ENCODE measurements at regions not wholly inside any gene's neighbourhood (a gene's known extent, or its start where the extent isn't known, plus 50 kb on each side); places are given as distances from the start of the nearest gene placed in this dataset.

- H4K8ac ChIP-seq (ENCODE audit: low read depth, low read length), result no peak overlapping the region
- H2BK15ac ChIP-seq (replicated peaks; ENCODE audit: low read depth), result no peak overlapping the region
- no peak overlapping the region for H3K56ac ChIP-seq (ENCODE audit: low read length)
- H3K79me1 ChIP-seq (ENCODE audit: low read length), result no peaks in the 10 kb centered on the region
- H3K4ac ChIP-seq (ENCODE audit: low read depth, low read length), result no peak overlapping the region
- no peak overlapping the region for H3K23ac ChIP-seq (ENCODE audit: low read length)
- WGBS (ENCODE audit: extremely low coverage, insufficient coverage, low lambda C conversion rate), result no CpG with 5 or more reads among the region's 7 CpGs
- no peak for DNase-seq
- H3K27me3 ChIP-seq (ENCODE audit: insufficient read depth, low read length, poor library complexity), result no peaks in the 10 kb centered on the region
- H4K5ac ChIP-seq (ENCODE audit: low read length), result no peak overlapping the region
- H3K4me1 ChIP-seq (ENCODE audit: control insufficient read depth, low read depth, low read length), result no peaks in the 10 kb centered on the region
- no peak overlapping the region for H3K27ac ChIP-seq (ENCODE audit: low read depth, low read length)
- H3K79me2 ChIP-seq (ENCODE audit: control insufficient read depth, insufficient read depth, low read length), result no peaks in the 10 kb centered on the region
- no peak overlapping the region for H3K4me2 ChIP-seq (ENCODE audit: low read length)
- no peak overlapping the region for H2BK120ac ChIP-seq (ENCODE audit: low read depth, low read length)
- no peaks in the 10 kb centered on the region for H3K36me3 ChIP-seq (ENCODE audit: control insufficient read depth, insufficient read depth, low read length)
- H2BK5ac ChIP-seq (ENCODE audit: low read length), result no peak overlapping the region
- no peak overlapping the region for H3K4me3 ChIP-seq (ENCODE audit: low read length)
- no peak overlapping the region for H3K9ac ChIP-seq (ENCODE audit: low read length)
- no peak overlapping the region for H2AK5ac ChIP-seq (ENCODE audit: low read length)
- H3K18ac ChIP-seq (ENCODE audit: low read length), result no peak overlapping the region
Measured at GRCh38 chr6:166728884-166729530, 102.0 kb upstream of the RPS6KA2 start.

- no peak overlapping the region for H3K23ac ChIP-seq (ENCODE audit: low read length)
- H2BK15ac ChIP-seq (replicated peaks; ENCODE audit: low read depth), result no peak overlapping the region
- no peak overlapping the region for H4K8ac ChIP-seq (ENCODE audit: low read depth, low read length)
- H3K56ac ChIP-seq (ENCODE audit: low read length), result no peak overlapping the region
- H4K5ac ChIP-seq (ENCODE audit: low read length), result no peak overlapping the region
- WGBS (ENCODE audit: extremely low coverage, insufficient coverage, low lambda C conversion rate), result no CpG with 5 or more reads among the region's 7 CpGs
- H3K4ac ChIP-seq (ENCODE audit: low read depth, low read length), result no peak overlapping the region
- no peaks in the 10 kb centered on the region for H3K4me1 ChIP-seq (ENCODE audit: control insufficient read depth, low read depth, low read length)
- no peaks in the 10 kb centered on the region for H3K79me1 ChIP-seq (ENCODE audit: low read length)
- H3K4me2 ChIP-seq (ENCODE audit: low read length), result no peak overlapping the region
- H2BK120ac ChIP-seq (ENCODE audit: low read depth, low read length), result no peak overlapping the region
- no peak overlapping the region for H3K4me3 ChIP-seq (ENCODE audit: low read length)
- no peak overlapping the region for H2AK5ac ChIP-seq (ENCODE audit: low read length)
- H3K27ac ChIP-seq (ENCODE audit: low read depth, low read length), result no peak overlapping the region
- H3K36me3 ChIP-seq (ENCODE audit: control insufficient read depth, insufficient read depth, low read length), result no peaks in the 10 kb centered on the region
- no peak overlapping the region for H3K18ac ChIP-seq (ENCODE audit: low read length)
- no peaks in the 10 kb centered on the region for H3K27me3 ChIP-seq (ENCODE audit: insufficient read depth, low read length, poor library complexity)
- H3K79me2 ChIP-seq (ENCODE audit: control insufficient read depth, insufficient read depth, low read length), result no peaks in the 10 kb centered on the region
- H2BK5ac ChIP-seq (ENCODE audit: low read length), result no peak overlapping the region
- H3K9ac ChIP-seq (ENCODE audit: low read length), result no peak overlapping the region
- peak; percentile 42 for DNase-seq
Measured at GRCh38 chr6:166726201-166726600, 99.2 kb upstream of the RPS6KA2 start.

GRCh38 chr6:166725571-166725970 is 98.5 kb upstream of the RPS6KA2 start:
- no peak overlapping the region for H4K8ac ChIP-seq (ENCODE audit: low read depth, low read length)

GRCh38 chr6:166724576-166724975 is 97.5 kb upstream of the RPS6KA2 start:
- WGBS (ENCODE audit: extremely low coverage, insufficient coverage, low lambda C conversion rate), result no CpG with 5 or more reads among the region's 8 CpGs
- no peak for DNase-seq
- H3K79me1 ChIP-seq (ENCODE audit: low read length), result no peaks in the 10 kb centered on the region

More at GRCh38 chr6:166725571-166725970, 98.5 kb upstream of the RPS6KA2 start:
- Histone ChIP-seq H4K5ac (ENCODE audit: low read length) (no peak overlapping the region), H3K4ac (ENCODE audit: low read depth, low read length) (no peak overlapping the region), H2AK5ac (ENCODE audit: low read length) (no peak overlapping the region), H3K56ac (ENCODE audit: low read length) (no peak overlapping the region), H3K27ac (ENCODE audit: low read depth, low read length) (no peak overlapping the region), H2BK120ac (ENCODE audit: low read depth, low read length) (no peak overlapping the region), H3K27me3 (ENCODE audit: insufficient read depth, low read length, poor library complexity) (no peaks in the 10 kb centered on the region), H3K79me2 (ENCODE audit: control insufficient read depth, insufficient read depth, low read length) (no peaks in the 10 kb centered on the region), H2BK5ac (ENCODE audit: low read length) (no peak overlapping the region), H3K23ac (ENCODE audit: low read length) (no peak overlapping the region), H3K4me3 (ENCODE audit: low read length) (no peak overlapping the region), H3K4me2 (ENCODE audit: low read length) (no peak overlapping the region), H3K18ac (ENCODE audit: low read length) (no peak overlapping the region), H3K4me1 (ENCODE audit: control insufficient read depth, low read depth, low read length) (no peaks in the 10 kb centered on the region), H3K79me1 (ENCODE audit: low read length) (no peaks in the 10 kb centered on the region), H3K36me3 (ENCODE audit: control insufficient read depth, insufficient read depth, low read length) (no peaks in the 10 kb centered on the region), H2BK15ac (replicated peaks; ENCODE audit: low read depth) (no peak overlapping the region), H3K9ac (ENCODE audit: low read length) (no peak overlapping the region)
- no peak for DNase-seq
- WGBS (ENCODE audit: extremely low coverage, insufficient coverage, low lambda C conversion rate), result no CpG with 5 or more reads among the region's 15 CpGs

GRCh38 chr6:166722785-166723184 is 95.7 kb upstream of the RPS6KA2 start:
- Histone ChIP-seq H3K23ac (ENCODE audit: low read length) (no peak overlapping the region), H3K4ac (ENCODE audit: low read depth, low read length) (no peak overlapping the region), H2AK5ac (ENCODE audit: low read length) (no peak overlapping the region), H3K4me3 (ENCODE audit: low read length) (no peak overlapping the region), H3K56ac (ENCODE audit: low read length) (no peak overlapping the region), H3K4me2 (ENCODE audit: low read length) (no peak overlapping the region), H4K8ac (ENCODE audit: low read depth, low read length) (no peak overlapping the region), H3K18ac (ENCODE audit: low read length) (no peak overlapping the region), H3K27ac (ENCODE audit: low read depth, low read length) (no peak overlapping the region), H2BK120ac (ENCODE audit: low read depth, low read length) (no peak overlapping the region), H3K79me2 (ENCODE audit: control insufficient read depth, insufficient read depth, low read length) (no peaks in the 10 kb centered on the region), H3K9ac (ENCODE audit: low read length) (no peak overlapping the region), H3K27me3 (ENCODE audit: insufficient read depth, low read length, poor library complexity) (no peaks in the 10 kb centered on the region), H2BK15ac (replicated peaks; ENCODE audit: low read depth) (no peak overlapping the region), H3K36me3 (ENCODE audit: control insufficient read depth, insufficient read depth, low read length) (no peaks in the 10 kb centered on the region), H3K4me1 (ENCODE audit: control insufficient read depth, low read depth, low read length) (no peaks in the 10 kb centered on the region), H3K79me1 (ENCODE audit: low read length) (no peaks in the 10 kb centered on the region), H4K5ac (ENCODE audit: low read length) (no peak overlapping the region), H2BK5ac (ENCODE audit: low read length) (no peak overlapping the region)
- no peak for DNase-seq
- no CpG with 5 or more reads among the region's 11 CpGs for WGBS (ENCODE audit: extremely low coverage, insufficient coverage, low lambda C conversion rate)

More at GRCh38 chr6:166724576-166724975, 97.5 kb upstream of the RPS6KA2 start:
- Histone ChIP-seq H3K56ac (ENCODE audit: low read length) (no peak overlapping the region), H2AK5ac (ENCODE audit: low read length) (no peak overlapping the region), H3K27me3 (ENCODE audit: insufficient read depth, low read length, poor library complexity) (no peaks in the 10 kb centered on the region), H2BK15ac (replicated peaks; ENCODE audit: low read depth) (no peak overlapping the region), H2BK5ac (ENCODE audit: low read length) (no peak overlapping the region), H2BK120ac (ENCODE audit: low read depth, low read length) (no peak overlapping the region), H3K4me3 (ENCODE audit: low read length) (no peak overlapping the region), H3K18ac (ENCODE audit: low read length) (no peak overlapping the region), H3K9ac (ENCODE audit: low read length) (no peak overlapping the region), H3K4me2 (ENCODE audit: low read length) (no peak overlapping the region), H3K79me2 (ENCODE audit: control insufficient read depth, insufficient read depth, low read length) (no peaks in the 10 kb centered on the region), H3K23ac (ENCODE audit: low read length) (no peak overlapping the region), H4K5ac (ENCODE audit: low read length) (no peak overlapping the region), H3K4ac (ENCODE audit: low read depth, low read length) (no peak overlapping the region), H3K4me1 (ENCODE audit: control insufficient read depth, low read depth, low read length) (no peaks in the 10 kb centered on the region), H4K8ac (ENCODE audit: low read depth, low read length) (no peak overlapping the region), H3K27ac (ENCODE audit: low read depth, low read length) (no peak overlapping the region), H3K36me3 (ENCODE audit: control insufficient read depth, insufficient read depth, low read length) (no peaks in the 10 kb centered on the region)

GRCh38 chr6:166721576-166721975 is 94.5 kb upstream of the RPS6KA2 start:
- H3K56ac ChIP-seq (ENCODE audit: low read length), result no peak overlapping the region
- no peak overlapping the region for H3K4me2 ChIP-seq (ENCODE audit: low read length)
- H2AK5ac ChIP-seq (ENCODE audit: low read length), result no peak overlapping the region
- whole genome bisulfite sequencing (ENCODE audit: extremely low coverage, insufficient coverage, low lambda C conversion rate), result no CpG with 5 or more reads among the region's 17 CpGs
- H3K18ac ChIP-seq (ENCODE audit: low read length), result no peak overlapping the region
- no peak for DNase-seq
- H3K9ac ChIP-seq (ENCODE audit: low read length), result no peak overlapping the region
- H3K27me3 ChIP-seq (ENCODE audit: insufficient read depth, low read length, poor library complexity), result no peaks in the 10 kb centered on the region
- no peak overlapping the region for H4K8ac ChIP-seq (ENCODE audit: low read depth, low read length)
- no peak overlapping the region for H3K27ac ChIP-seq (ENCODE audit: low read depth, low read length)
- H2BK15ac ChIP-seq (replicated peaks; ENCODE audit: low read depth), result no peak overlapping the region
- no peaks in the 10 kb centered on the region for H3K79me2 ChIP-seq (ENCODE audit: control insufficient read depth, insufficient read depth, low read length)
- H2BK120ac ChIP-seq (ENCODE audit: low read depth, low read length), result no peak overlapping the region
- H3K4me3 ChIP-seq (ENCODE audit: low read length), result no peak overlapping the region
- H3K4me1 ChIP-seq (ENCODE audit: control insufficient read depth, low read depth, low read length), result no peaks in the 10 kb centered on the region
- no peak overlapping the region for H3K23ac ChIP-seq (ENCODE audit: low read length)
- no peak overlapping the region for H3K4ac ChIP-seq (ENCODE audit: low read depth, low read length)
- no peak overlapping the region for H2BK5ac ChIP-seq (ENCODE audit: low read length)
- H4K5ac ChIP-seq (ENCODE audit: low read length), result no peak overlapping the region
- no peaks in the 10 kb centered on the region for H3K79me1 ChIP-seq (ENCODE audit: low read length)
- no peaks in the 10 kb centered on the region for H3K36me3 ChIP-seq (ENCODE audit: control insufficient read depth, insufficient read depth, low read length)
